K562 (cell line): ENCODE measurements at regions not wholly inside any gene's neighbourhood (a gene's known extent, or its start where the extent isn't known, plus 50 kb on each side); places are given as distances from the start of the nearest gene placed in this dataset.

ENCODE experiments used
- CTCF ChIP-seq, 3 experiments: IDR thresholded peaks in 2 of 3; conservative IDR thresholded peaks in 1 of 3; 2 replicates each; pipeline ENCODE4 v1.5.1; 2011 to 2012; ENCODE audit warnings: low read length in 3 of 3, mild to moderate bottlenecking in 3 of 3, control low read depth in 2 of 3, improper control_type of control experiment in 1 of 3, inconsistent platforms in 1 of 3, low read depth in 1 of 3, mixed read lengths in 1 of 3, moderate library complexity in 1 of 3; ENCODE audit not compliant: insufficient read depth in 2 of 3
- ESRRB ChIP-seq: fragments of 250-450 bp; sonication (Bioruptor Pico); IDR thresholded peaks from 2 replicates; pipeline ENCODE4 v1.5.0; 2020; ENCODE audit warnings: mild to moderate bottlenecking, moderate library complexity, borderline replicate concordance
- HNRNPL ChIP-seq: fragments of 200-400 bp; formaldehyde crosslinking; IDR thresholded peaks from 2 replicates; pipeline ENCODE4 v1.6.1; 2017; ENCODE audit warnings: low read depth, mild to moderate bottlenecking, low read length
- MCM3 ChIP-seq: fragments of 450-650 bp; IDR thresholded peaks from 2 replicates; pipeline ENCODE4 v1.6.1; 2016
- RFX5 ChIP-seq: IDR thresholded peaks from 2 replicates; pipeline ENCODE4 v1.6.1; 2011; ENCODE audit warnings: low read depth, mild to moderate bottlenecking, improper control_type of control experiment, low read length
- USF2 ChIP-seq: sonication (generic); formaldehyde crosslinking; IDR thresholded peaks from 2 replicates; pipeline ENCODE4 v1.5.0; 2020; ENCODE audit warnings: missing genetic modification reagents
- ZNF830 ChIP-seq: fragments of 250-450 bp; sonication (Bioruptor Pico); IDR thresholded peaks from 2 replicates; pipeline ENCODE4 v1.5.0; 2021; ENCODE audit warnings: mild to moderate bottlenecking
- TF ChIP-seq, protein P1 (sequence below): fragments of 250-450 bp; sonication (Bioruptor Pico); IDR thresholded peaks from 2 replicates; pipeline ENCODE4 v1.4.0; 2020; ENCODE audit warnings: mild to moderate bottlenecking, moderate library complexity

GRCh38 chr2:204109681-204110080 is 173.1 kb downstream of the ICOS start:
- TF ChIP-seq USF2 (CRISPR knock-in tag) (no peak), MCM3 (no peak), CTCF (IDR thresholded peaks at IDR 0.05 in 2 of 3, conservative IDR thresholded peaks at IDR 0.05 in 1 of 3; ENCODE audit: insufficient read depth in 2 of 3, low read depth in 1 of 3, low read length in 3 of 3) (no peak), ZNF830 (CRISPR knock-in tag) (no peak), RFX5 (no peak), ESRRB (CRISPR knock-in tag) (no peak), HNRNPL (no peak)
- TF ChIP-seq, protein P1, sequence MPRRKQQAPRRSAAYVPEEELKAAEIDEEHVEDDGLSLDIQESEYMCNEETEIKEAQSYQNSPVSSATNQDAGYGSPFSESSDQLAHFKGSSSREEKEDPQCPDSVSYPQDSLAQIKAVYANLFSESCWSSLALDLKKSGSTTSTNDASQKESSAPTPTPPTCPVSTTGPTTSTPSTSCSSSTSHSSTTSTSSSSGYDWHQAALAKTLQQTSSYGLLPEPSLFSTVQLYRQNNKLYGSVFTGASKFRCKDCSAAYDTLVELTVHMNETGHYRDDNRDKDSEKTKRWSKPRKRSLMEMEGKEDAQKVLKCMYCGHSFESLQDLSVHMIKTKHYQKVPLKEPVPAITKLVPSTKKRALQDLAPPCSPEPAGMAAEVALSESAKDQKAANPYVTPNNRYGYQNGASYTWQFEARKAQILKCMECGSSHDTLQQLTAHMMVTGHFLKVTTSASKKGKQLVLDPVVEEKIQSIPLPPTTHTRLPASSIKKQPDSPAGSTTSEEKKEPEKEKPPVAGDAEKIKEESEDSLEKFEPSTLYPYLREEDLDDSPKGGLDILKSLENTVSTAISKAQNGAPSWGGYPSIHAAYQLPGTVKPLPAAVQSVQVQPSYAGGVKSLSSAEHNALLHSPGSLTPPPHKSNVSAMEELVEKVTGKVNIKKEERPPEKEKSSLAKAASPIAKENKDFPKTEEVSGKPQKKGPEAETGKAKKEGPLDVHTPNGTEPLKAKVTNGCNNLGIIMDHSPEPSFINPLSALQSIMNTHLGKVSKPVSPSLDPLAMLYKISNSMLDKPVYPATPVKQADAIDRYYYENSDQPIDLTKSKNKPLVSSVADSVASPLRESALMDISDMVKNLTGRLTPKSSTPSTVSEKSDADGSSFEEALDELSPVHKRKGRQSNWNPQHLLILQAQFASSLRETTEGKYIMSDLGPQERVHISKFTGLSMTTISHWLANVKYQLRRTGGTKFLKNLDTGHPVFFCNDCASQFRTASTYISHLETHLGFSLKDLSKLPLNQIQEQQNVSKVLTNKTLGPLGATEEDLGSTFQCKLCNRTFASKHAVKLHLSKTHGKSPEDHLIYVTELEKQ = no peak
